Keratinocyte (primary cell): ENCODE measurements at regions not wholly inside any gene's neighbourhood (a gene's known extent, or its start where the extent isn't known, plus 50 kb on each side); places are given as distances from the start of the nearest gene placed in this dataset.

ENCODE experiments used
- DNase-seq: peaks from one replicate; pipeline ENCODE4 v3.0.0-alpha.2; 2011; ENCODE audit warnings: low read depth, missing footprints, low spot score
- FAIRE-seq: peaks from 2 replicates; lab custom pipeline; 2011; peaks lifted over from hg19 to GRCh38; lab: Jason Lieb, UNC
- H2AFZ ChIP-seq: 2 replicates; pipeline ENCODE4 v1.6.0; 2012; ENCODE audit warnings: low read length, control low read depth, inconsistent platforms; ENCODE audit not compliant: control insufficient read depth
- H3K27ac ChIP-seq: 2 replicates; pipeline ENCODE4 v1.5.1; 2011; ENCODE audit warnings: low read length; ENCODE audit not compliant: control insufficient read depth, insufficient read depth
- H3K27me3 ChIP-seq: 3 replicates; pipeline ENCODE4 v1.6.0; 2011; ENCODE audit warnings: low read length; ENCODE audit not compliant: control insufficient read depth, insufficient read depth; ENCODE audit errors: extremely low read depth
- H3K36me3 ChIP-seq, 2 experiments: 2 replicates in 1 of 2; 3 replicates in 1 of 2; pipeline ENCODE4 v1.5.1; 2011; ENCODE audit warnings: low read length in 2 of 2, mild to moderate bottlenecking in 1 of 2; ENCODE audit not compliant: control insufficient read depth in 2 of 2, insufficient read depth in 2 of 2; ENCODE audit errors: extremely low read depth in 1 of 2
- H3K4me1 ChIP-seq: 3 replicates; pipeline ENCODE4 v1.5.1; 2011; ENCODE audit warnings: low read length; ENCODE audit not compliant: control insufficient read depth, insufficient read depth; ENCODE audit errors: extremely low read depth
- H3K4me2 ChIP-seq: 3 replicates; pipeline ENCODE4 v1.6.0; 2011; ENCODE audit warnings: low read depth, low read length; ENCODE audit not compliant: control insufficient read depth, insufficient read depth; ENCODE audit errors: extremely low read depth
- H3K4me3 ChIP-seq, 3 experiments: fragments of 200-600 bp in 1 of 3; sonication (generic) in 1 of 3; 2 replicates in 2 of 3; 3 replicates in 1 of 3; pipeline ENCODE4 v1.5.1; 2011 to 2016; ENCODE audit warnings: low read length in 3 of 3, mild to moderate bottlenecking in 3 of 3, control low read depth in 2 of 3, inconsistent platforms in 1 of 3, low read depth in 1 of 3, mixed read lengths in 1 of 3, mixed run types in 1 of 3, moderate library complexity in 1 of 3; ENCODE audit not compliant: control insufficient read depth in 2 of 3, insufficient read depth in 2 of 3; ENCODE audit errors: extremely low read depth in 1 of 3
- H3K79me2 ChIP-seq: 2 replicates; pipeline ENCODE4 v1.6.0; 2012; ENCODE audit warnings: low read length; ENCODE audit not compliant: control insufficient read depth, insufficient read depth
- H3K9ac ChIP-seq: 3 replicates; pipeline ENCODE4 v1.6.0; 2011; ENCODE audit warnings: low read length; ENCODE audit not compliant: control insufficient read depth, insufficient read depth; ENCODE audit errors: extremely low read depth
- H3K9me1 ChIP-seq: 3 replicates; pipeline ENCODE4 v1.6.0; 2011; ENCODE audit warnings: low read length; ENCODE audit not compliant: control insufficient read depth, insufficient read depth; ENCODE audit errors: extremely low read depth
- H3K9me3 ChIP-seq: 2 replicates; pipeline ENCODE4 v1.5.1; 2012; ENCODE audit warnings: low read depth, low read length; ENCODE audit not compliant: control insufficient read depth
- H4K20me1 ChIP-seq: 3 replicates; pipeline ENCODE4 v1.6.0; 2011; ENCODE audit warnings: low read length; ENCODE audit not compliant: control insufficient read depth, insufficient read depth; ENCODE audit errors: extremely low read depth
- EZH2 ChIP-seq: IDR thresholded peaks from one replicate; pipeline ENCODE4 v1.6.1; 2012; ENCODE audit warnings: inconsistent platforms, mild to moderate bottlenecking, low read length, moderate library complexity
- dilution Hi-C: fragments of 300-500 bp; cut with MboI; formaldehyde crosslinking; loops from one replicate; pipeline ENCODE4 v1.7.0; 2020; ENCODE audit warnings: low sequenced_read_pairs; ENCODE audit not compliant: extremely low pct_ligation_motif_present
- TF ChIP-seq, protein P1 (sequence below), 3 experiments: IDR thresholded peaks in 1 of 3; conservative IDR thresholded peaks in 1 of 3; optimal IDR thresholded peaks in 1 of 3; 2 replicates in 2 of 3; 3 replicates in 1 of 3; pipeline versions ENCODE3 to v1.5.1; 2011; ENCODE audit warnings: low read length in 3 of 3, mild to moderate bottlenecking in 3 of 3, moderate library complexity in 2 of 3, control low read depth in 1 of 3, inconsistent platforms in 1 of 3; ENCODE audit not compliant: insufficient read depth in 2 of 3; ENCODE audit errors: extremely low read depth in 1 of 3

GRCh38 chr14:97298736-97299135, 501.6 kb downstream of the VRK1 start:
- no peak overlapping the region for H3K4me3 ChIP-seq
- H3K9ac ChIP-seq: no peak overlapping the region
- H3K9me1 ChIP-seq: no peaks in the 10 kb centered on the region
- H4K20me1 ChIP-seq: no peaks in the 10 kb centered on the region
- dilution Hi-C loops: no loop called here
- H3K4me1 ChIP-seq: peaks cover 4% of the 10 kb centered on the region
- no peaks in the 10 kb centered on the region for H3K9me3 ChIP-seq
- TF ChIP-seq, protein P1, sequence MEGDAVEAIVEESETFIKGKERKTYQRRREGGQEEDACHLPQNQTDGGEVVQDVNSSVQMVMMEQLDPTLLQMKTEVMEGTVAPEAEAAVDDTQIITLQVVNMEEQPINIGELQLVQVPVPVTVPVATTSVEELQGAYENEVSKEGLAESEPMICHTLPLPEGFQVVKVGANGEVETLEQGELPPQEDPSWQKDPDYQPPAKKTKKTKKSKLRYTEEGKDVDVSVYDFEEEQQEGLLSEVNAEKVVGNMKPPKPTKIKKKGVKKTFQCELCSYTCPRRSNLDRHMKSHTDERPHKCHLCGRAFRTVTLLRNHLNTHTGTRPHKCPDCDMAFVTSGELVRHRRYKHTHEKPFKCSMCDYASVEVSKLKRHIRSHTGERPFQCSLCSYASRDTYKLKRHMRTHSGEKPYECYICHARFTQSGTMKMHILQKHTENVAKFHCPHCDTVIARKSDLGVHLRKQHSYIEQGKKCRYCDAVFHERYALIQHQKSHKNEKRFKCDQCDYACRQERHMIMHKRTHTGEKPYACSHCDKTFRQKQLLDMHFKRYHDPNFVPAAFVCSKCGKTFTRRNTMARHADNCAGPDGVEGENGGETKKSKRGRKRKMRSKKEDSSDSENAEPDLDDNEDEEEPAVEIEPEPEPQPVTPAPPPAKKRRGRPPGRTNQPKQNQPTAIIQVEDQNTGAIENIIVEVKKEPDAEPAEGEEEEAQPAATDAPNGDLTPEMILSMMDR (optimal IDR thresholded peaks at IDR 0.05 in 1 of 3, IDR thresholded peaks at IDR 0.05 in 1 of 3, conservative IDR thresholded peaks at IDR 0.05 in 1 of 3; ENCODE audit: extremely low read depth in 1 of 3, insufficient read depth in 2 of 3, low read length in 3 of 3): no peak
- no peak for TF ChIP-seq EZH2
- no peaks in the 10 kb centered on the region for H3K27me3 ChIP-seq
- H3K27ac ChIP-seq: no peak overlapping the region
- no peaks in the 10 kb centered on the region for H3K36me3 ChIP-seq
- H2AFZ ChIP-seq: no peak overlapping the region
- FAIRE-seq: no peak
- no peak for DNase-seq
- H3K79me2 ChIP-seq: no peaks in the 10 kb centered on the region
- H3K4me2 ChIP-seq: no peak overlapping the region

DNA sequence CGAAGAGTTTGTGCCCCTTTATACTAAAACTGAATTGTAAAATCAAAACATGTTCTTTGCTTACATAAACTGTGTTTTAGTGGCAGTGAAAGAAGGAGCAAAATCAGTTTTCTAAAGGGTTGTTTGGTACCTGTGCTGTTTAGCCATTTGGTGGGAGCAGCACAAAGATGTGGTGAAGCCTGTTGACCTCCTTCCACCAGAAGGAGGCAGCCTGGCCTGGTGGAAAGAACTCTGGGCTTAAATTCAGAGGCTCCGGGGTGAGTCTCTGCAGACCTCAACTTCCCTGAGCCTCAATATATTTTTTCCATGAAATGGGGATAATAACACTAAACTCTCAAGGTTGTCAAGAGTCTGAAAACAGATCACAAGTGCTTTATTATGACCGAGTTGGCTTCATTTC, 502.5 kb downstream of the VRK1 start:
- H4K20me1 ChIP-seq: no peaks in the 10 kb centered on the region
- H3K9ac ChIP-seq: no peak overlapping the region
- no peaks in the 10 kb centered on the region for H3K9me1 ChIP-seq
- DNase-seq (no peak), FAIRE-seq (no peak)
- dilution Hi-C loops: no loop called here
- no peaks in the 10 kb centered on the region for H3K9me3 ChIP-seq
- TF ChIP-seq EZH2: no peak
- TF ChIP-seq, protein P1 (optimal IDR thresholded peaks at IDR 0.05 in 1 of 3, IDR thresholded peaks at IDR 0.05 in 1 of 3, conservative IDR thresholded peaks at IDR 0.05 in 1 of 3; ENCODE audit: extremely low read depth in 1 of 3, insufficient read depth in 2 of 3, low read length in 3 of 3): peak; percentile 10 to 50 (median 45)
- no peak overlapping the region for H3K27ac ChIP-seq
- H3K4me1 ChIP-seq: peaks cover 4% of the 10 kb centered on the region
- no peaks in the 10 kb centered on the region for H3K27me3 ChIP-seq
- H3K79me2 ChIP-seq: no peaks in the 10 kb centered on the region
- H3K4me3 ChIP-seq: no peak overlapping the region
- H2AFZ ChIP-seq: no peak overlapping the region
- H3K36me3 ChIP-seq: no peaks in the 10 kb centered on the region
- H3K4me2 ChIP-seq: no peak overlapping the region
